H1 (cell line): ENCODE measurements at regions not wholly inside any gene's neighbourhood (a gene's known extent, or its start where the extent isn't known, plus 50 kb on each side); places are given as distances from the start of the nearest gene placed in this dataset.

Source experiments
- CTCF ChIA-PET: fragments of 300-600 bp; sonication (Branson Sonifier 250); formaldehyde crosslinking; loops from one replicate; lab custom pipeline; 2021; ENCODE audit not compliant: partially characterized antibody; lab: Charles Lee
- POLR2A ChIA-PET: fragments of 300-600 bp; sonication (Branson Sonifier 250); formaldehyde crosslinking; loops from one replicate; lab custom pipeline; 2021; ENCODE audit warnings: inconsistent platforms; ENCODE audit not compliant: partially characterized antibody; lab: Charles Lee
- DNase-seq, 2 experiments: peaks; one replicate each; pipeline versions ENCODE4 v3.0.0 to v3.0.0-alpha.2; 2010 to 2022; ENCODE audit warnings: low spot score in 2 of 2, low read depth in 1 of 2, mixed read lengths in 1 of 2
- FAIRE-seq: peaks from 2 replicates; lab custom pipeline; 2011; peaks lifted over from hg19 to GRCh38; lab: Jason Lieb, UNC
- H2AFZ ChIP-seq: 2 replicates; pipeline ENCODE4 v1.8.1; 2012; ENCODE audit warnings: low read length, inconsistent platforms
- H2AK5ac ChIP-seq: 2 replicates; pipeline ENCODE4 v1.6.1; 2013; ENCODE audit warnings: low read depth, low read length
- H2BK120ac ChIP-seq: replicated peaks from 2 replicates; pipeline ENCODE3; 2013; ENCODE audit warnings: low read depth, low read length, inconsistent platforms
- H2BK12ac ChIP-seq: 2 replicates; pipeline ENCODE4 v1.6.1; 2013; ENCODE audit warnings: low read depth, low read length
- H2BK15ac ChIP-seq: 2 replicates; pipeline ENCODE4 v1.6.1; 2013; ENCODE audit warnings: low read length
- H2BK20ac ChIP-seq: 2 replicates; pipeline ENCODE4 v1.6.1; 2013; ENCODE audit warnings: low read length
- H2BK5ac ChIP-seq: 2 replicates; pipeline ENCODE4 v1.6.1; 2013; ENCODE audit warnings: low read depth, low read length
- H3K14ac ChIP-seq: 2 replicates; pipeline ENCODE4 v1.6.1; 2013; ENCODE audit warnings: inconsistent platforms; ENCODE audit not compliant: insufficient read length
- H3K18ac ChIP-seq: 2 replicates; pipeline ENCODE4 v1.6.1; 2013; ENCODE audit warnings: low read length; ENCODE audit errors: extremely low read depth
- H3K23ac ChIP-seq: 2 replicates; pipeline ENCODE4 v1.6.1; 2013; ENCODE audit warnings: inconsistent platforms; ENCODE audit not compliant: insufficient read length
- H3K23me2 ChIP-seq: 2 replicates; pipeline ENCODE4 v1.6.1; 2013; ENCODE audit warnings: low read depth, low read length
- H3K27ac ChIP-seq: 2 replicates; pipeline ENCODE4 v1.6.1; 2011; ENCODE audit warnings: low read depth, low read length, inconsistent platforms
- H3K27me3 ChIP-seq, 4 experiments: replicated peaks in 1 of 4; 1 replicate in 1 of 4; 2 replicates in 3 of 4; pipeline versions ENCODE4 v1.6.1 to v1.8.1; 2011 to 2013; ENCODE audit warnings: low read length in 3 of 4, mild to moderate bottlenecking in 3 of 4, inconsistent platforms in 2 of 4, mixed read lengths in 2 of 4, moderate library complexity in 1 of 4; ENCODE audit not compliant: control insufficient read depth in 3 of 4, insufficient read depth in 3 of 4; ENCODE audit errors: extremely low read depth in 1 of 4
- H3K36me3 ChIP-seq, 4 experiments: 2 replicates each; pipeline versions ENCODE4 v1.6.1 to v1.8.1; 2011 to 2013; ENCODE audit warnings: mild to moderate bottlenecking in 4 of 4, low read length in 3 of 4, moderate library complexity in 2 of 4, control low read depth in 1 of 4, inconsistent platforms in 1 of 4; ENCODE audit not compliant: insufficient read depth in 4 of 4, control insufficient read depth in 2 of 4
- H3K4ac ChIP-seq: replicated peaks from 2 replicates; pipeline ENCODE3; 2013; ENCODE audit warnings: low read length, low read depth, mixed read lengths, inconsistent platforms; ENCODE audit not compliant: insufficient read length
- H3K4me1 ChIP-seq, 4 experiments: replicated peaks in 1 of 4; 1 replicate in 1 of 4; 2 replicates in 3 of 4; pipeline versions ENCODE4 v1.6.1 to v1.8.1; 2011 to 2013; ENCODE audit warnings: low read length in 3 of 4, inconsistent platforms in 2 of 4, mixed read lengths in 1 of 4; ENCODE audit not compliant: insufficient read depth in 4 of 4, control insufficient read depth in 3 of 4
- H3K4me2 ChIP-seq, 2 experiments: 2 replicates each; pipeline versions ENCODE4 v1.6.1 to v1.8.1; 2011 to 2013; ENCODE audit warnings: low read depth in 2 of 2, low read length in 2 of 2, control low read depth in 1 of 2, inconsistent platforms in 1 of 2, mild to moderate bottlenecking in 1 of 2; ENCODE audit not compliant: insufficient read depth in 1 of 2
- H3K4me3 ChIP-seq, 4 experiments: fragments of 200-600, 300-600 bp in 1 of 4; sonication (generic), shearing (Covaris generic), sonication (Bioruptor Twin) in 1 of 4; 2 replicates each; pipeline versions ENCODE4 v1.5.1 to v1.8.1; 2011 to 2016; ENCODE audit warnings: low read length in 4 of 4, low read depth in 3 of 4, control low read depth in 2 of 4, inconsistent platforms in 2 of 4, mild to moderate bottlenecking in 2 of 4, mixed read lengths in 1 of 4, moderate library complexity in 1 of 4; ENCODE audit not compliant: insufficient read depth in 2 of 4; ENCODE audit errors: extremely low read depth in 1 of 4
- H3K56ac ChIP-seq: replicated peaks from 2 replicates; pipeline ENCODE3; 2013; ENCODE audit warnings: low read depth, mild to moderate bottlenecking, mixed read lengths, low read length, inconsistent platforms; ENCODE audit not compliant: insufficient read length
- H3K79me1 ChIP-seq: 2 replicates; pipeline ENCODE4 v1.6.1; 2013; ENCODE audit warnings: low read depth, low read length, control low read depth
- H3K79me2 ChIP-seq, 2 experiments: 2 replicates each; pipeline versions ENCODE4 v1.6.1 to v1.8.1; 2012 to 2013; ENCODE audit warnings: low read length in 2 of 2, mild to moderate bottlenecking in 2 of 2, inconsistent platforms in 1 of 2; ENCODE audit not compliant: insufficient read depth in 2 of 2, control insufficient read depth in 1 of 2
- H3K9ac ChIP-seq, 4 experiments: replicated peaks in 1 of 4; 1 replicate in 1 of 4; 2 replicates in 3 of 4; pipeline versions ENCODE4 v1.6.1 to v1.8.1; 2011 to 2013; ENCODE audit warnings: low read depth in 3 of 4, low read length in 3 of 4, control low read depth in 2 of 4, mild to moderate bottlenecking in 2 of 4, moderate library complexity in 2 of 4, inconsistent platforms in 1 of 4; ENCODE audit errors: extremely low read depth in 1 of 4
- H3K9me3 ChIP-seq, 2 experiments: 2 replicates each; pipeline versions ENCODE4 v1.6.1 to v1.8.1; 2012 to 2013; ENCODE audit warnings: mild to moderate bottlenecking in 2 of 2, moderate library complexity in 2 of 2, control low read depth in 1 of 2, inconsistent platforms in 1 of 2, low read depth in 1 of 2, low read length in 1 of 2, mixed read lengths in 1 of 2; ENCODE audit not compliant: insufficient read depth in 2 of 2
- H4K20me1 ChIP-seq, 2 experiments: replicated peaks in 1 of 2; 2 replicates each; pipeline versions ENCODE3 to v1.8.1; 2011 to 2013; ENCODE audit warnings: inconsistent platforms in 2 of 2, low read length in 2 of 2, mild to moderate bottlenecking in 1 of 2; ENCODE audit not compliant: insufficient read depth in 2 of 2, control insufficient read depth in 1 of 2
- H4K5ac ChIP-seq: 2 replicates; pipeline ENCODE4 v1.6.1; 2013; ENCODE audit warnings: low read length, low read depth, mixed read lengths, inconsistent platforms; ENCODE audit not compliant: insufficient read length
- H4K8ac ChIP-seq: 2 replicates; pipeline ENCODE4 v1.8.0; 2013; ENCODE audit warnings: mild to moderate bottlenecking, moderate library complexity, low read length, inconsistent platforms; ENCODE audit not compliant: insufficient read depth; ENCODE audit errors: extremely low read depth
- H4K91ac ChIP-seq: replicated peaks from 2 replicates; pipeline ENCODE3; 2013; ENCODE audit warnings: low read length, mixed read lengths, inconsistent platforms; ENCODE audit not compliant: insufficient read length
- ATF3 ChIP-seq: IDR thresholded peaks from 2 replicates; pipeline ENCODE4 v1.6.1; 2011; ENCODE audit warnings: low read depth, mild to moderate bottlenecking, low read length; ENCODE audit not compliant: insufficient read depth
- BACH1 ChIP-seq: IDR thresholded peaks from 2 replicates; pipeline ENCODE4 v1.6.1; 2012; ENCODE audit warnings: low read length, improper control_type of control experiment
- CBX8 ChIP-seq: fragments of 300-800, 300-1000 bp; sonication (generic); IDR thresholded peaks from 2 replicates; pipeline ENCODE4 v1.7.1; 2016; ENCODE audit warnings: low read depth, low read length, borderline replicate concordance
- CEBPB ChIP-seq: IDR thresholded peaks from 2 replicates; pipeline ENCODE4 v1.6.1; 2012; ENCODE audit warnings: low read depth, low read length
- EGR1 ChIP-seq: IDR thresholded peaks from 2 replicates; pipeline ENCODE4 v1.6.1; 2011; ENCODE audit warnings: low read depth, low read length, borderline replicate concordance
- EP300 ChIP-seq, 2 experiments: IDR thresholded peaks; 1 replicate in 1 of 2; 2 replicates in 1 of 2; pipeline ENCODE4 v1.6.1; 2011 to 2012; ENCODE audit warnings: low read depth in 2 of 2, low read length in 2 of 2, mild to moderate bottlenecking in 2 of 2, borderline replicate concordance in 1 of 2, inconsistent platforms in 1 of 2, moderate library complexity in 1 of 2
- HDAC6 ChIP-seq: IDR thresholded peaks from one replicate; pipeline ENCODE4 v1.7.1; 2012; ENCODE audit warnings: low read depth, mild to moderate bottlenecking, inconsistent platforms, low read length, moderate library complexity
- KDM5A ChIP-seq: fragments of 200-600 bp; IDR thresholded peaks from 2 replicates; pipeline ENCODE4 v1.7.1; 2012; ENCODE audit warnings: mild to moderate bottlenecking, low read length, inconsistent platforms, mixed read lengths
- NRF1 ChIP-seq: IDR thresholded peaks from 2 replicates; pipeline ENCODE4 v1.6.1; 2011; ENCODE audit warnings: mild to moderate bottlenecking, low read depth, low read length, improper control_type of control experiment
- RFX5 ChIP-seq: IDR thresholded peaks from 2 replicates; pipeline ENCODE4 v1.6.1; 2011; ENCODE audit warnings: low read depth, low read length, improper control_type of control experiment, borderline replicate concordance
- SAP30 ChIP-seq: fragments of 300-600 bp; sonication (generic); IDR thresholded peaks from 2 replicates; pipeline ENCODE4 v1.7.1; 2012; ENCODE audit warnings: low read length, moderate library complexity, mild to moderate bottlenecking, inconsistent platforms; ENCODE audit not compliant: insufficient read depth, insufficient replicate concordance
- SIX5 ChIP-seq: IDR thresholded peaks from 2 replicates; pipeline ENCODE4 v1.6.1; 2011; ENCODE audit warnings: mild to moderate bottlenecking, low read depth, low read length
- SUZ12 ChIP-seq: fragments of 200-600 bp; sonication (generic); IDR thresholded peaks from 2 replicates; pipeline ENCODE4 v1.6.1; 2012; ENCODE audit warnings: mild to moderate bottlenecking, inconsistent platforms, low read length, moderate library complexity, mixed read lengths
- TAF1 ChIP-seq: IDR thresholded peaks from 2 replicates; pipeline ENCODE4 v1.6.1; 2011; ENCODE audit warnings: mild to moderate bottlenecking, low read depth, low read length
- TBP ChIP-seq: IDR thresholded peaks from 2 replicates; pipeline ENCODE4 v1.6.1; 2011; ENCODE audit warnings: low read depth, low read length, improper control_type of control experiment
- YY1 ChIP-seq: IDR thresholded peaks from 2 replicates; pipeline ENCODE4 v1.6.1; 2011; ENCODE audit warnings: low read depth, mild to moderate bottlenecking, low read length
- WGBS, 2 experiments: shearing (Covaris generic) in 1 of 2; methylation state at CpG; one replicate each; pipeline versions ENCODE4 v1.1.6 to v1.1.7; 2013 to 2015; ENCODE audit warnings: low lambda C conversion rate in 2 of 2, mixed read lengths in 2 of 2, inconsistent platforms in 1 of 2, low coverage in 1 of 2, missing lambda C conversion rate in 1 of 2; ENCODE audit not compliant: insufficient replicate concordance in 2 of 2, insufficient coverage in 1 of 2, insufficient read length in 1 of 2; ENCODE audit errors: extremely low coverage in 1 of 2, missing lambda C conversion rate in 1 of 2; 5-methylcytosine and 5-hydroxymethylcytosine counted together

- Histone ChIP-seq H3K27me3 (no peaks in the 10 kb centered on the region), H3K36me3 (no peaks in the 10 kb centered on the region), H3K9me3 (no peaks in the 10 kb centered on the region), H4K91ac (no peak overlapping the region), H2AFZ (no peak overlapping the region), H3K18ac (no peak overlapping the region), H4K5ac (no peak overlapping the region), H4K20me1 (no peaks in the 10 kb centered on the region), H3K9ac (no peak overlapping the region), H2BK12ac (no peak overlapping the region), H2BK5ac (no peak overlapping the region), H2BK15ac (no peak overlapping the region), H2AK5ac (no peak overlapping the region), H3K79me2 (no peaks in the 10 kb centered on the region), H2BK20ac (no peak overlapping the region), H3K79me1 (no peaks in the 10 kb centered on the region), H3K4ac (no peak overlapping the region), H3K56ac (no peak overlapping the region), H3K4me3 (no peak overlapping the region), H3K23me2 (no peaks in the 10 kb centered on the region), H4K8ac (no peak overlapping the region), H3K4me1 (no peaks in the 10 kb centered on the region), H3K4me2 (no peak overlapping the region), H3K23ac (no peak overlapping the region), H2BK120ac (no peak overlapping the region), H3K14ac (no peak overlapping the region), H3K27ac (no peak overlapping the region)
- ChIA-PET POLR2A (no interaction called here), CTCF (interaction anchor here (0.7 kb wide), 1 partner anchor 33 kb away, joined by 3 read pairs; no protein-coding TSS in a partner anchor)
- TF ChIP-seq ATF3 (no peak), HDAC6 (no peak), TBP (no peak), CBX8 (no peak), EGR1 (no peak), SIX5 (no peak), NRF1 (no peak), SAP30 (no peak), RFX5 (no peak), KDM5A (no peak), BACH1 (no peak), CEBPB (no peak; the same call in 1 of the 2 replicates), TAF1 (no peak), EP300 (IDR thresholded peaks at IDR 0.05; ENCODE audit: borderline replicate concordance in 1 of 2, low read depth in 2 of 2, low read length in 2 of 2) (no peak), SUZ12 (no peak), YY1 (no peak)
- 90% methylated on average over 5 of the region's 5 CpGs; no CpG with 5 or more reads in 1 of the 2 experiments for WGBS, 2 experiments
- FAIRE-seq = no peak
- no peak for DNase-seq
Measured at GRCh38 chr2:19022334-19022733, 336.1 kb downstream of the OSR1 start.
